Panc1 (cell line): ENCODE measurements at regions not wholly inside any gene's neighbourhood (a gene's known extent, or its start where the extent isn't known, plus 50 kb on each side); places are given as distances from the start of the nearest gene placed in this dataset.

ENCODE experiments used
- ATAC-seq: fragments of 200-7000 bp; cut with Tn5 transposase; 2 replicates; pipeline ENCODE4 v1.9.1; 2020; ENCODE audit warnings: mild to moderate bottlenecking, moderate library complexity
- BruUV-seq: library from RNA; stranded (reverse); fragments of 400-500 nt; replicated peaks from 2 replicates; lab custom pipeline; 2021; lab: Mats Ljungman, UMichigan
- CTCF ChIA-PET: fragments of 300-600 bp; sonication (Branson Sonifier 250); formaldehyde crosslinking; loops from one replicate; lab custom pipeline; 2022; ENCODE audit warnings: antibody characterized with exemption; lab: Charles Lee
- POLR2A ChIA-PET: fragments of 300-600 bp; sonication (Branson Sonifier 250); formaldehyde crosslinking; loops from one replicate; lab custom pipeline; 2022; ENCODE audit warnings: antibody characterized with exemption; lab: Charles Lee
- DNase-seq: peaks from one replicate; pipeline ENCODE4 v3.0.0-alpha.2; 2010; ENCODE audit warnings: low read depth, low spot score
- H3K27ac ChIP-seq: 2 replicates; pipeline ENCODE4 v1.5.1; 2011; ENCODE audit warnings: mild to moderate bottlenecking, low read length, inconsistent platforms
- H3K27me3 ChIP-seq: fragments of 200-500 bp; sonication (Bioruptor generic); 2 replicates; pipeline ENCODE4 v1.6.0; 2014; ENCODE audit warnings: low read length, inconsistent platforms; ENCODE audit not compliant: control insufficient read depth, insufficient read depth
- H3K36me3 ChIP-seq: fragments of 200-500 bp; sonication (Bioruptor generic); 2 replicates; pipeline ENCODE4 v1.5.1; 2014; ENCODE audit warnings: inconsistent platforms, mild to moderate bottlenecking, low read length, moderate library complexity; ENCODE audit not compliant: control insufficient read depth, insufficient read depth
- H3K4me1 ChIP-seq: 2 replicates; pipeline ENCODE4 v1.5.1; 2011; ENCODE audit warnings: inconsistent platforms, mild to moderate bottlenecking, low read length, moderate library complexity; ENCODE audit not compliant: control insufficient read depth, insufficient read depth
- H3K4me3 ChIP-seq, 2 experiments: 2 replicates each; pipeline ENCODE4 v1.5.1; 2011 to 2012; ENCODE audit warnings: low read depth in 2 of 2, low read length in 2 of 2, mild to moderate bottlenecking in 2 of 2, inconsistent platforms in 1 of 2, moderate library complexity in 1 of 2
- H3K9me3 ChIP-seq: fragments of 200-500 bp; sonication (Bioruptor generic); 2 replicates; pipeline ENCODE4 v1.5.1; 2014; ENCODE audit warnings: low read depth, mild to moderate bottlenecking, inconsistent platforms, low read length, moderate library complexity; ENCODE audit not compliant: control insufficient read depth, insufficient read depth
- POLR2AphosphoS5 ChIP-seq: IDR thresholded peaks from 2 replicates; pipeline ENCODE4 v1.6.1; 2012; ENCODE audit warnings: mild to moderate bottlenecking, low read depth, low read length, moderate library complexity
- SIN3A ChIP-seq: IDR thresholded peaks from 2 replicates; pipeline ENCODE4 v1.6.1; 2012; ENCODE audit warnings: low read depth, mild to moderate bottlenecking, low read length, moderate library complexity, borderline replicate concordance; ENCODE audit not compliant: insufficient read depth
- TCF7L2 ChIP-seq: IDR thresholded peaks from 2 replicates; pipeline ENCODE4 v1.6.1; 2011; ENCODE audit warnings: mild to moderate bottlenecking, low read depth, low read length, inconsistent platforms
- in situ Hi-C: cut with HindIII; loops from 2 replicates; pipeline ENCODE4 v1.10.0; 2016; ENCODE audit warnings: low sequenced_read_pairs, low pct_unique_long_range_greater_than_20kb
- intact Hi-C: fragments of 100-400 bp; cut with micrococcal nuclease; formaldehyde crosslinking; loops from one replicate; pipeline ENCODE4 v1.10.0; 2022; ENCODE audit not compliant: unreplicated experiment
- TF ChIP-seq, protein P1 (sequence below): fragments of 450-650 bp; IDR thresholded peaks from 2 replicates; pipeline ENCODE4 v1.5.1; 2017; ENCODE audit warnings: mild to moderate bottlenecking
- TF ChIP-seq, protein P2 (sequence below), 2 experiments: IDR thresholded peaks; 2 replicates each; pipeline ENCODE4 v1.6.1; 2011 to 2012; ENCODE audit warnings: low read depth in 2 of 2, control low read depth in 1 of 2, low read length in 1 of 2, mild to moderate bottlenecking in 1 of 2, moderate library complexity in 1 of 2; ENCODE audit not compliant: insufficient read depth in 1 of 2

DNA sequence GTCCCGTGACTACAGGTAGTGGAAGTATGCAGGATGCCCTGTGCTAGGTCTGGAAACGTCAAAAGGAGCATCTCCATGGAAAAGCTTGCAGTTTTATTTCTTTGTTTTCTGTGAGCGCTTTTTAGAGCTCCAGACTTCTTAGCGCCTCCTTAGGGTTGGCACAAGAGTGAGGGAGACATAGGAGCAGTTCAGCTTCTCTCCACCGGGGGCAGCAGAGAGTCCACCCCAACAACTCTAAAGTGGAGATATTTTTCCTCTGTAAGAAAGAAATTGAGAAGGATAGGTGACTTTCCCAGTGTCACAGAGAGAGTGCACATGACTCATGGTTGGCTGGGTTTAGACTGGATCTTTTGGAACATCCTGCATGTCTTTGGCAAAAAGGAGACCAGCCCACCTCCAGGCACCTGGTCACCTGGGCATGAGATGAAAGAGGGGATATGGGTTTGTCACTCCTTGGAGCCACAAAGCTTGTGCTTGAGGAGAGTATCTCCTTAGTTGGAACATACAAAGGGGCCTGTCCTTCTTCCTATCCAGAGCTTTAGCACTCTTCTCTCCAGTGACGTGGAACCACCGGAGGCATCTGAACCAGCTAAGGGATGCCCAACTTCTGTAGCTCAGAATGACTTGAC is 637.7 kb downstream of the SEMA5A start:
- CTCF ChIA-PET = interaction anchor here (0.5 kb wide), 1 partner anchor 19 kb away, joined by 4 read pairs; no protein-coding TSS in a partner anchor
- intact Hi-C loops (no loop called here), in situ Hi-C loops (no loop called here)
- Histone ChIP-seq H3K4me1 (no peaks in the 10 kb centered on the region), H3K27ac (no peak overlapping the region), H3K9me3 (no peaks in the 10 kb centered on the region), H3K4me3 (no peak overlapping the region), H3K36me3 (no peaks in the 10 kb centered on the region), H3K27me3 (no peaks in the 10 kb centered on the region)
- ATAC-seq = peak; percentile 45; the same call in 1 of the 2 replicates
- BruUV-seq = no TSS peak
- TF ChIP-seq POLR2AphosphoS5 = no peak
- TF ChIP-seq, protein P1, sequence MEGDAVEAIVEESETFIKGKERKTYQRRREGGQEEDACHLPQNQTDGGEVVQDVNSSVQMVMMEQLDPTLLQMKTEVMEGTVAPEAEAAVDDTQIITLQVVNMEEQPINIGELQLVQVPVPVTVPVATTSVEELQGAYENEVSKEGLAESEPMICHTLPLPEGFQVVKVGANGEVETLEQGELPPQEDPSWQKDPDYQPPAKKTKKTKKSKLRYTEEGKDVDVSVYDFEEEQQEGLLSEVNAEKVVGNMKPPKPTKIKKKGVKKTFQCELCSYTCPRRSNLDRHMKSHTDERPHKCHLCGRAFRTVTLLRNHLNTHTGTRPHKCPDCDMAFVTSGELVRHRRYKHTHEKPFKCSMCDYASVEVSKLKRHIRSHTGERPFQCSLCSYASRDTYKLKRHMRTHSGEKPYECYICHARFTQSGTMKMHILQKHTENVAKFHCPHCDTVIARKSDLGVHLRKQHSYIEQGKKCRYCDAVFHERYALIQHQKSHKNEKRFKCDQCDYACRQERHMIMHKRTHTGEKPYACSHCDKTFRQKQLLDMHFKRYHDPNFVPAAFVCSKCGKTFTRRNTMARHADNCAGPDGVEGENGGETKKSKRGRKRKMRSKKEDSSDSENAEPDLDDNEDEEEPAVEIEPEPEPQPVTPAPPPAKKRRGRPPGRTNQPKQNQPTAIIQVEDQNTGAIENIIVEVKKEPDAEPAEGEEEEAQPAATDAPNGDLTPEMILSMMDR = peak; percentile 84
- DNase-seq = peak; percentile 35
- POLR2A ChIA-PET = no interaction called here

DNA sequence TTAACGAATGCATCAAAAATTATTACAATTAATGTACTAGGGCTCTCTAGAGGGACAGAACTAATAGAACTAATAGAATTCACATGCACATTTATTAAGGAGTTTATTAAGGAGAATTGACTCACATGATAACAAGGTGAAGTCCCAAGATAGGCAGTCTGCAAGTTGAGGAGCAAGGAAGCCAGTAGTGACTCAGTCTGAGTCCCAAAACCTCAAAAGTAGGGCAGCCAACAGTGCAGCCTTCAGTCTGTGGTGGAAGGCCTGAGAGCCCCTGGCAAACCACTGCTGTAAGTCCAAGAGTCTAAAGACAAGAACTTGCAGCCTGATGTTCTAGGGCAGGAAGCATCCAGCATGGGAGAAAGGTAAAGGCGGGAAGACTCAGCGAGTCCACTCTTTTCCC is 633.8 kb downstream of the SEMA5A start:
- no peaks in the 10 kb centered on the region for H3K27me3 ChIP-seq
- POLR2A ChIA-PET = interaction anchor here (0.6 kb wide), 1 partner anchor 12 kb away, joined by 11 read pairs; no protein-coding TSS in a partner anchor
- CTCF ChIA-PET = no interaction called here
- TF ChIP-seq TCF7L2 (no peak), POLR2AphosphoS5 (no peak), SIN3A (no peak)
- TF ChIP-seq, protein P2, sequence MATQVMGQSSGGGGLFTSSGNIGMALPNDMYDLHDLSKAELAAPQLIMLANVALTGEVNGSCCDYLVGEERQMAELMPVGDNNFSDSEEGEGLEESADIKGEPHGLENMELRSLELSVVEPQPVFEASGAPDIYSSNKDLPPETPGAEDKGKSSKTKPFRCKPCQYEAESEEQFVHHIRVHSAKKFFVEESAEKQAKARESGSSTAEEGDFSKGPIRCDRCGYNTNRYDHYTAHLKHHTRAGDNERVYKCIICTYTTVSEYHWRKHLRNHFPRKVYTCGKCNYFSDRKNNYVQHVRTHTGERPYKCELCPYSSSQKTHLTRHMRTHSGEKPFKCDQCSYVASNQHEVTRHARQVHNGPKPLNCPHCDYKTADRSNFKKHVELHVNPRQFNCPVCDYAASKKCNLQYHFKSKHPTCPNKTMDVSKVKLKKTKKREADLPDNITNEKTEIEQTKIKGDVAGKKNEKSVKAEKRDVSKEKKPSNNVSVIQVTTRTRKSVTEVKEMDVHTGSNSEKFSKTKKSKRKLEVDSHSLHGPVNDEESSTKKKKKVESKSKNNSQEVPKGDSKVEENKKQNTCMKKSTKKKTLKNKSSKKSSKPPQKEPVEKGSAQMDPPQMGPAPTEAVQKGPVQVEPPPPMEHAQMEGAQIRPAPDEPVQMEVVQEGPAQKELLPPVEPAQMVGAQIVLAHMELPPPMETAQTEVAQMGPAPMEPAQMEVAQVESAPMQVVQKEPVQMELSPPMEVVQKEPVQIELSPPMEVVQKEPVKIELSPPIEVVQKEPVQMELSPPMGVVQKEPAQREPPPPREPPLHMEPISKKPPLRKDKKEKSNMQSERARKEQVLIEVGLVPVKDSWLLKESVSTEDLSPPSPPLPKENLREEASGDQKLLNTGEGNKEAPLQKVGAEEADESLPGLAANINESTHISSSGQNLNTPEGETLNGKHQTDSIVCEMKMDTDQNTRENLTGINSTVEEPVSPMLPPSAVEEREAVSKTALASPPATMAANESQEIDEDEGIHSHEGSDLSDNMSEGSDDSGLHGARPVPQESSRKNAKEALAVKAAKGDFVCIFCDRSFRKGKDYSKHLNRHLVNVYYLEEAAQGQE (IDR thresholded peaks at IDR 0.05; ENCODE audit: insufficient read depth in 1 of 2, low read depth in 2 of 2, low read length in 1 of 2) = no peak
- TF ChIP-seq, protein P1 = no peak
- ATAC-seq (no peak), DNase-seq (no peak)
- no peak overlapping the region for H3K27ac ChIP-seq
- no peaks in the 10 kb centered on the region for H3K36me3 ChIP-seq
- intact Hi-C loops (no loop called here), in situ Hi-C loops (no loop called here)
- no TSS peak for BruUV-seq
- no peaks in the 10 kb centered on the region for H3K4me1 ChIP-seq
- no peak overlapping the region for H3K4me3 ChIP-seq
- H3K9me3 ChIP-seq = no peaks in the 10 kb centered on the region
